ENCODE measurements at regions not wholly inside any gene's neighbourhood (a gene's known extent, or its start where the extent isn't known, plus 50 kb on each side); places are given as distances from the start of the nearest gene placed in this dataset.

- TF ChIP-seq CTCF (IDR thresholded peaks at IDR 0.05) (no peak), POLR2A (IDR thresholded peaks at IDR 0.05) (no peak)
Measured at GRCh38 chr1:232696466-232696865, 66.5 kb upstream of the SIPA1L2 start.

Measured in right lobe of liver (tissue), 4 donors.